Adipocyte (in vitro differentiated cells): ENCODE measurements at regions not wholly inside any gene's neighbourhood (a gene's known extent, or its start where the extent isn't known, plus 50 kb on each side); places are given as distances from the start of the nearest gene placed in this dataset.

Experiments used
- DNase-seq: peaks from one replicate; pipeline ENCODE4 v3.0.0-alpha.2; 2015; ENCODE audit warnings: low read depth
- H3K27me3 ChIP-seq: replicated peaks from 2 replicates; pipeline ENCODE4 v1.7.0; 2013; ENCODE audit warnings: mild to moderate bottlenecking, low read length, moderate library complexity; ENCODE audit not compliant: control insufficient read depth, insufficient read depth
- H3K36me3 ChIP-seq: 2 replicates; pipeline ENCODE4 v1.7.0; 2013; ENCODE audit warnings: low read length, mild to moderate bottlenecking, moderate library complexity; ENCODE audit not compliant: control insufficient read depth, insufficient read depth, severe bottlenecking
- H3K4me1 ChIP-seq: 2 replicates; pipeline ENCODE4 v1.7.0; 2013; ENCODE audit warnings: mild to moderate bottlenecking, low read length, moderate library complexity; ENCODE audit not compliant: control insufficient read depth, insufficient read depth
- H3K4me3 ChIP-seq: 2 replicates; pipeline ENCODE4 v1.7.0; 2013; ENCODE audit warnings: mild to moderate bottlenecking, low read length, moderate library complexity
- H3K9ac ChIP-seq: 2 replicates; pipeline ENCODE4 v1.7.0; 2013; ENCODE audit warnings: mild to moderate bottlenecking, low read length, moderate library complexity
- H3K9me3 ChIP-seq: 2 replicates; pipeline ENCODE4 v1.7.0; 2013; ENCODE audit warnings: mild to moderate bottlenecking, low read length, moderate library complexity; ENCODE audit not compliant: control insufficient read depth

GRCh38 chr11:116413301-116414242, 359.2 kb downstream of the BUD13 start:
- Histone ChIP-seq H3K4me1 (no peaks in the 10 kb centered on the region), H3K27me3 (peaks cover 8% of the 10 kb centered on the region), H3K4me3 (no peak overlapping the region), H3K9me3 (no peaks in the 10 kb centered on the region), H3K36me3 (no peaks in the 10 kb centered on the region), H3K9ac (no peak overlapping the region)
- no peak for DNase-seq

- Histone ChIP-seq H3K4me3 (no peak overlapping the region), H3K9ac (no peak overlapping the region), H3K9me3 (no peaks in the 10 kb centered on the region), H3K36me3 (no peaks in the 10 kb centered on the region), H3K27me3 (peaks cover 8% of the 10 kb centered on the region), H3K4me1 (no peaks in the 10 kb centered on the region)
- DNase-seq: no peak
Observed at GRCh38 chr11:116412118-116412889, 360.5 kb downstream of the BUD13 start.

- Histone ChIP-seq H3K27me3 (no peaks in the 10 kb centered on the region), H3K4me1 (no peaks in the 10 kb centered on the region), H3K4me3 (no peak overlapping the region), H3K36me3 (no peaks in the 10 kb centered on the region), H3K9me3 (no peaks in the 10 kb centered on the region), H3K9ac (no peak overlapping the region)
- DNase-seq: no peak
Observed at GRCh38 chr11:116409238-116409637, 363.5 kb downstream of the BUD13 start.

- DNase-seq: no peak
- H3K27me3 ChIP-seq: no peaks in the 10 kb centered on the region
- no peak overlapping the region for H3K9ac ChIP-seq
- no peaks in the 10 kb centered on the region for H3K36me3 ChIP-seq
- no peaks in the 10 kb centered on the region for H3K4me1 ChIP-seq
- no peaks in the 10 kb centered on the region for H3K9me3 ChIP-seq
- no peak overlapping the region for H3K4me3 ChIP-seq
Observed at GRCh38 chr11:116406042-116406441, 366.7 kb downstream of the BUD13 start.

GRCh38 chr11:116404462-116404798, 368.4 kb downstream of the BUD13 start:
- Histone ChIP-seq H3K4me1 (no peaks in the 10 kb centered on the region), H3K9me3 (no peaks in the 10 kb centered on the region), H3K4me3 (no peak overlapping the region), H3K27me3 (no peaks in the 10 kb centered on the region), H3K36me3 (no peaks in the 10 kb centered on the region), H3K9ac (no peak overlapping the region)
- DNase-seq: no peak

- no peak for DNase-seq
- Histone ChIP-seq H3K9me3 (no peaks in the 10 kb centered on the region), H3K27me3 (no peaks in the 10 kb centered on the region)
Observed at GRCh38 chr11:116403794-116404461, 368.9 kb downstream of the BUD13 start.

GRCh38 chr11:116400081-116400480, 372.7 kb downstream of the BUD13 start:
- H3K36me3 ChIP-seq: no peaks in the 10 kb centered on the region
- H3K4me1 ChIP-seq: no peaks in the 10 kb centered on the region
- no peak overlapping the region for H3K4me3 ChIP-seq
- H3K27me3 ChIP-seq: no peaks in the 10 kb centered on the region
- DNase-seq: no peak
- H3K9ac ChIP-seq: no peak overlapping the region
- H3K9me3 ChIP-seq: no peaks in the 10 kb centered on the region

More at GRCh38 chr11:116403794-116404461, 368.9 kb downstream of the BUD13 start:
- H3K4me3 ChIP-seq: no peak overlapping the region
- no peaks in the 10 kb centered on the region for H3K36me3 ChIP-seq
- H3K9ac ChIP-seq: no peak overlapping the region
- H3K4me1 ChIP-seq: no peaks in the 10 kb centered on the region

- Histone ChIP-seq H3K27me3 (no peaks in the 10 kb centered on the region), H3K9ac (no peak overlapping the region), H3K36me3 (no peaks in the 10 kb centered on the region), H3K4me3 (no peak overlapping the region), H3K9me3 (peaks cover 5% of the 10 kb centered on the region), H3K4me1 (no peaks in the 10 kb centered on the region)
- DNase-seq: no peak
Observed at GRCh38 chr11:116397602-116398084, 375.1 kb downstream of the BUD13 start.

GRCh38 chr11:116396331-116396730, 376.5 kb downstream of the BUD13 start:
- Histone ChIP-seq H3K9me3 (peaks cover 5% of the 10 kb centered on the region), H3K9ac (no peak overlapping the region), H3K4me1 (no peaks in the 10 kb centered on the region), H3K36me3 (no peaks in the 10 kb centered on the region), H3K27me3 (peaks cover 4% of the 10 kb centered on the region), H3K4me3 (no peak overlapping the region)
- DNase-seq: no peak

- no peak for DNase-seq
- Histone ChIP-seq H3K9ac (no peak overlapping the region), H3K9me3 (peaks cover 5% of the 10 kb centered on the region), H3K4me1 (no peaks in the 10 kb centered on the region), H3K4me3 (no peak overlapping the region), H3K36me3 (no peaks in the 10 kb centered on the region), H3K27me3 (peaks cover 4% of the 10 kb centered on the region)
Observed at GRCh38 chr11:116394022-116394421, 378.8 kb downstream of the BUD13 start.

GRCh38 chr11:116390963-116391362, 381.8 kb downstream of the BUD13 start:
- Histone ChIP-seq H3K4me3 (no peak overlapping the region), H3K9me3 (peaks cover 5% of the 10 kb centered on the region), H3K4me1 (no peaks in the 10 kb centered on the region), H3K27me3 (peaks cover 4% of the 10 kb centered on the region), H3K9ac (no peak overlapping the region), H3K36me3 (no peaks in the 10 kb centered on the region)
- DNase-seq: no peak
